DND-41 (cell line): ENCODE measurements at regions not wholly inside any gene's neighbourhood (a gene's known extent, or its start where the extent isn't known, plus 50 kb on each side); places are given as distances from the start of the nearest gene placed in this dataset.

Experiments
- EZH2 ChIP-seq: IDR thresholded peaks from 3 replicates; pipeline ENCODE4 v1.6.1; 2012; ENCODE audit warnings: borderline replicate concordance, low read depth, mild to moderate bottlenecking, moderate library complexity, low read length, inconsistent platforms; ENCODE audit not compliant: severe bottlenecking
- TF ChIP-seq, protein P1 (sequence below): IDR thresholded peaks from 2 replicates; pipeline ENCODE4 v1.5.1; 2012; ENCODE audit warnings: borderline replicate concordance, low read length, moderate library complexity, mild to moderate bottlenecking; ENCODE audit not compliant: poor library complexity, severe bottlenecking; ENCODE audit errors: extremely low read depth

DNA sequence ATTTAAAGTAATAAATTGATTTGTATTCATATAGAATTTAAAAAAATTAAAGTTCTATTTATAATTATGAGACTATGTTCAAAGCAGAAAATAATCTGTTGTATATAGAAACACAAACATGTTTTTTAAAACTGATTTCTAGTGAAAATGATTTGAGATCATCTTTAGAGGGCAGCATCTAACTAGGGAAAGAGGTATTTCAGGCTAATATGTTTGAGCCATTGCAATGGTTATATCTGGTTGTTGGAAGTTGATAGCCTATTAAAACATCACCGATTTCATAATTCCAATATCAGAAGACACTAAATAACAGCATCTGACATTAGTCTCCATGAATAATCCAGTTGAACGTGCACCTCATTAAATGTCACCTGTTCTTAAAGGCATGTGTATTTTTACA is 79.8 kb upstream of the SLITRK6 start:
- TF ChIP-seq, protein P1, sequence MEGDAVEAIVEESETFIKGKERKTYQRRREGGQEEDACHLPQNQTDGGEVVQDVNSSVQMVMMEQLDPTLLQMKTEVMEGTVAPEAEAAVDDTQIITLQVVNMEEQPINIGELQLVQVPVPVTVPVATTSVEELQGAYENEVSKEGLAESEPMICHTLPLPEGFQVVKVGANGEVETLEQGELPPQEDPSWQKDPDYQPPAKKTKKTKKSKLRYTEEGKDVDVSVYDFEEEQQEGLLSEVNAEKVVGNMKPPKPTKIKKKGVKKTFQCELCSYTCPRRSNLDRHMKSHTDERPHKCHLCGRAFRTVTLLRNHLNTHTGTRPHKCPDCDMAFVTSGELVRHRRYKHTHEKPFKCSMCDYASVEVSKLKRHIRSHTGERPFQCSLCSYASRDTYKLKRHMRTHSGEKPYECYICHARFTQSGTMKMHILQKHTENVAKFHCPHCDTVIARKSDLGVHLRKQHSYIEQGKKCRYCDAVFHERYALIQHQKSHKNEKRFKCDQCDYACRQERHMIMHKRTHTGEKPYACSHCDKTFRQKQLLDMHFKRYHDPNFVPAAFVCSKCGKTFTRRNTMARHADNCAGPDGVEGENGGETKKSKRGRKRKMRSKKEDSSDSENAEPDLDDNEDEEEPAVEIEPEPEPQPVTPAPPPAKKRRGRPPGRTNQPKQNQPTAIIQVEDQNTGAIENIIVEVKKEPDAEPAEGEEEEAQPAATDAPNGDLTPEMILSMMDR, result no peak
- no peak for TF ChIP-seq EZH2
